Endothelial cell of umbilical vein (primary cell): ENCODE measurements at regions not wholly inside any gene's neighbourhood (a gene's known extent, or its start where the extent isn't known, plus 50 kb on each side); places are given as distances from the start of the nearest gene placed in this dataset.

ENCODE experiments used
- BruUV-seq: library from RNA; stranded (reverse); fragments of 400-500 nt; replicated peaks from 2 replicates; lab custom pipeline; 2021; lab: Mats Ljungman, UMichigan
- CTCF ChIA-PET: fragments of 300-600, 350-600 bp; sonication (Branson Sonifier 250); formaldehyde crosslinking; loops from one replicate; lab custom pipeline; 2021; ENCODE audit warnings: antibody characterized with exemption, inconsistent platforms; lab: Charles Lee
- POLR2A ChIA-PET: fragments of 300-600, 350-600 bp; sonication (Branson Sonifier 250); formaldehyde crosslinking; loops from one replicate; lab custom pipeline; 2021; ENCODE audit warnings: antibody characterized with exemption, inconsistent platforms; lab: Charles Lee
- DNase-seq: peaks from one replicate; pipeline ENCODE4 v3.0.0-alpha.2; 2011; ENCODE audit warnings: low read depth, low spot score
- FAIRE-seq: peaks from 2 replicates; lab custom pipeline; 2011; peaks lifted over from hg19 to GRCh38; lab: Jason Lieb, UNC
- H2AFZ ChIP-seq: 2 replicates; pipeline ENCODE4 v1.6.0; 2012; ENCODE audit warnings: low read depth, low read length, control low read depth, inconsistent platforms
- H3K27ac ChIP-seq: 2 replicates; pipeline ENCODE4 v1.5.1; 2011; ENCODE audit warnings: low read depth, mild to moderate bottlenecking, control low read depth, low read length, moderate library complexity; ENCODE audit not compliant: insufficient read depth
- H3K27me3 ChIP-seq, 2 experiments: 2 replicates each; pipeline versions ENCODE4 v1.6.0 to v1.6.1; 2011; ENCODE audit warnings: low read length in 2 of 2, mixed read lengths in 1 of 2; ENCODE audit not compliant: control insufficient read depth in 2 of 2, insufficient read depth in 2 of 2
- H3K36me3 ChIP-seq, 2 experiments: 2 replicates in 1 of 2; 3 replicates in 1 of 2; pipeline ENCODE4 v1.5.1; 2011; ENCODE audit warnings: low read length in 2 of 2, mild to moderate bottlenecking in 1 of 2, moderate library complexity in 1 of 2; ENCODE audit not compliant: control insufficient read depth in 2 of 2, insufficient read depth in 2 of 2; ENCODE audit errors: extremely low read depth in 1 of 2
- H3K4me1 ChIP-seq: 3 replicates; pipeline ENCODE4 v1.5.1; 2011; ENCODE audit warnings: mild to moderate bottlenecking, low read length; ENCODE audit not compliant: control insufficient read depth, insufficient read depth; ENCODE audit errors: extremely low read depth
- H3K4me2 ChIP-seq: 2 replicates; pipeline ENCODE4 v1.6.1; 2011; ENCODE audit warnings: low read length, control low read depth, mixed read lengths; ENCODE audit not compliant: insufficient read depth
- H3K4me3 ChIP-seq, 3 experiments: fragments of 200-600 bp in 1 of 3; sonication (generic), shearing (Covaris generic) in 1 of 3; replicated peaks in 1 of 3; 2 replicates each; pipeline ENCODE4 v1.5.1; 2011 to 2016; ENCODE audit warnings: control low read depth in 3 of 3, low read length in 3 of 3, mild to moderate bottlenecking in 2 of 3, inconsistent platforms in 1 of 3, low read depth in 1 of 3, moderate library complexity in 1 of 3; ENCODE audit not compliant: insufficient read depth in 1 of 3
- H3K79me2 ChIP-seq: 2 replicates; pipeline ENCODE4 v1.6.0; 2012; ENCODE audit warnings: low read length, inconsistent platforms; ENCODE audit not compliant: control insufficient read depth, insufficient read depth
- H3K9ac ChIP-seq: replicated peaks from 2 replicates; pipeline ENCODE3; 2011; ENCODE audit warnings: low read length, control low read depth; ENCODE audit not compliant: insufficient read depth; ENCODE audit errors: extremely low read depth
- H3K9me1 ChIP-seq: replicated peaks from 3 replicates; pipeline ENCODE4 v1.6.0; 2011; ENCODE audit warnings: mild to moderate bottlenecking, low read length; ENCODE audit not compliant: control insufficient read depth, insufficient read depth; ENCODE audit errors: extremely low read depth
- H3K9me3 ChIP-seq: replicated peaks from 2 replicates; pipeline ENCODE4 v1.5.1; 2012; ENCODE audit warnings: low read length, inconsistent platforms; ENCODE audit not compliant: control insufficient read depth, insufficient read depth
- H4K20me1 ChIP-seq: replicated peaks from 2 replicates; pipeline ENCODE3; 2011; ENCODE audit warnings: mild to moderate bottlenecking, low read length; ENCODE audit not compliant: control insufficient read depth, insufficient read depth; ENCODE audit errors: extremely low read depth
- EZH2 ChIP-seq: IDR thresholded peaks from 2 replicates; pipeline ENCODE4 v1.6.1; 2012; ENCODE audit warnings: borderline replicate concordance, low read depth, mild to moderate bottlenecking, moderate library complexity, low read length, inconsistent platforms; ENCODE audit not compliant: severe bottlenecking
- FOS ChIP-seq: IDR thresholded peaks from 2 replicates; pipeline ENCODE4 v1.6.1; 2011; ENCODE audit warnings: mild to moderate bottlenecking, low read length, moderate library complexity, borderline replicate concordance; ENCODE audit not compliant: insufficient read depth
- GATA2 ChIP-seq: IDR thresholded peaks from 2 replicates; pipeline ENCODE4 v1.7.0; 2011; ENCODE audit warnings: low read depth, mild to moderate bottlenecking, moderate library complexity, mixed read lengths, low read length; ENCODE audit not compliant: insufficient read length, insufficient read depth
- JUN ChIP-seq: IDR thresholded peaks from 2 replicates; pipeline ENCODE4 v1.6.1; 2011; ENCODE audit warnings: borderline replicate concordance, low read depth; ENCODE audit not compliant: insufficient read length, insufficient read depth
- MYC ChIP-seq: IDR thresholded peaks from one replicate; pipeline ENCODE4 v1.6.1; 2011; ENCODE audit warnings: mild to moderate bottlenecking, low read depth, low read length
- POLR2A ChIP-seq: IDR thresholded peaks from 2 replicates; pipeline ENCODE4 v1.6.1; 2012; ENCODE audit warnings: low read depth, mild to moderate bottlenecking, control low read depth, low read length
- POLR2AphosphoS5 ChIP-seq: IDR thresholded peaks from 2 replicates; pipeline ENCODE4 v1.6.1; 2012; ENCODE audit warnings: low read depth, mild to moderate bottlenecking, control low read depth, low read length, moderate library complexity; ENCODE audit not compliant: insufficient read depth
- dilution Hi-C: fragments of 300-500 bp; cut with MboI; formaldehyde crosslinking; loops from one replicate; pipeline ENCODE4 v1.15.0; 2019; ENCODE audit warnings: low sequenced_read_pairs; ENCODE audit not compliant: extremely low pct_ligation_motif_present
- intact Hi-C: fragments of 100-400 bp; cut with micrococcal nuclease; formaldehyde crosslinking; loops from one replicate; pipeline ENCODE4 v1.10.0; 2022
- TF ChIP-seq, protein P1 (sequence below), 2 donors: IDR thresholded peaks; 1 replicate in 1 of 2; 2 replicates in 1 of 2; pipeline ENCODE4 v1.5.1; 2011; ENCODE audit warnings: low read length in 2 of 2, mild to moderate bottlenecking in 2 of 2, moderate library complexity in 2 of 2, control low read depth in 1 of 2, inconsistent platforms in 1 of 2, low read depth in 1 of 2; ENCODE audit not compliant: insufficient read depth in 1 of 2; ENCODE audit errors: extremely low read depth in 1 of 2
- TF ChIP-seq, protein P2 (sequence below): IDR thresholded peaks from 2 replicates; pipeline ENCODE4 v1.6.1; 2011; ENCODE audit not compliant: insufficient read depth, insufficient read length

DNA sequence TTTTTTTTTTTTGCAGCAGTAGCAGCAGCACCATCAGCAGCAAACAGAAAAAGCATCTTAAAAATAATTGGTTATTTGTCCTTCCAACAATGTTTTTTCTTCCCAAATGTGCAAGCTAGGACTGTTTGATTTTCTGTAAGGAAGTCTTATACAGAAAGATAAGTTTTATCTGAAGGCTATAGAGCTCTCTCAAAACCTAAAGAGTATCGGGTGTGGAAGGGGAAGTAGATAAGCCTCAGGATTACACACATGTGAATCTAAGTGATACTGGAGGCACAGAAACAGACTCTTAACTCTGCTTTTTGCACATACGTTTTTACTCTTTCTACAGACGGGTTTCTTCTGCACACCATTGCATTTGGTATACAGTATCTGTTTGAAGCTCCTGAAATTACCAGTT, 184.4 kb upstream of the FTMT start:
- no peaks in the 10 kb centered on the region for H3K9me3 ChIP-seq
- intact Hi-C loops = no loop called here
- no peak overlapping the region for H3K4me3 ChIP-seq
- ChIA-PET CTCF (interaction anchor here (1.0 kb wide), 1 partner anchor 8 kb away, joined by 3 read pairs; no protein-coding TSS in a partner anchor), POLR2A (no interaction called here)
- no peaks in the 10 kb centered on the region for H4K20me1 ChIP-seq
- no peak for DNase-seq
- TF ChIP-seq MYC (no peak), GATA2 (no peak), JUN (no peak), POLR2A (no peak), FOS (no peak), POLR2AphosphoS5 (no peak), EZH2 (no peak)
- TF ChIP-seq, protein P1, sequence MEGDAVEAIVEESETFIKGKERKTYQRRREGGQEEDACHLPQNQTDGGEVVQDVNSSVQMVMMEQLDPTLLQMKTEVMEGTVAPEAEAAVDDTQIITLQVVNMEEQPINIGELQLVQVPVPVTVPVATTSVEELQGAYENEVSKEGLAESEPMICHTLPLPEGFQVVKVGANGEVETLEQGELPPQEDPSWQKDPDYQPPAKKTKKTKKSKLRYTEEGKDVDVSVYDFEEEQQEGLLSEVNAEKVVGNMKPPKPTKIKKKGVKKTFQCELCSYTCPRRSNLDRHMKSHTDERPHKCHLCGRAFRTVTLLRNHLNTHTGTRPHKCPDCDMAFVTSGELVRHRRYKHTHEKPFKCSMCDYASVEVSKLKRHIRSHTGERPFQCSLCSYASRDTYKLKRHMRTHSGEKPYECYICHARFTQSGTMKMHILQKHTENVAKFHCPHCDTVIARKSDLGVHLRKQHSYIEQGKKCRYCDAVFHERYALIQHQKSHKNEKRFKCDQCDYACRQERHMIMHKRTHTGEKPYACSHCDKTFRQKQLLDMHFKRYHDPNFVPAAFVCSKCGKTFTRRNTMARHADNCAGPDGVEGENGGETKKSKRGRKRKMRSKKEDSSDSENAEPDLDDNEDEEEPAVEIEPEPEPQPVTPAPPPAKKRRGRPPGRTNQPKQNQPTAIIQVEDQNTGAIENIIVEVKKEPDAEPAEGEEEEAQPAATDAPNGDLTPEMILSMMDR (IDR thresholded peaks at IDR 0.05; ENCODE audit: extremely low read depth in 1 of 2, insufficient read depth in 1 of 2, low read depth in 1 of 2, low read length in 2 of 2) = no peak
- TF ChIP-seq, protein P2, sequence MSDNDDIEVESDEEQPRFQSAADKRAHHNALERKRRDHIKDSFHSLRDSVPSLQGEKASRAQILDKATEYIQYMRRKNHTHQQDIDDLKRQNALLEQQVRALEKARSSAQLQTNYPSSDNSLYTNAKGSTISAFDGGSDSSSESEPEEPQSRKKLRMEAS = no peak
- H3K27me3 ChIP-seq = no peaks in the 10 kb centered on the region
- H2AFZ ChIP-seq = no peak overlapping the region
- H3K9ac ChIP-seq = no peak overlapping the region
- no peaks in the 10 kb centered on the region for H3K4me1 ChIP-seq
- no peaks in the 10 kb centered on the region for H3K79me2 ChIP-seq
- dilution Hi-C loops = no loop called here
- H3K9me1 ChIP-seq = no peaks in the 10 kb centered on the region
- no peak overlapping the region for H3K4me2 ChIP-seq
- no peaks in the 10 kb centered on the region for H3K36me3 ChIP-seq
- no peak for FAIRE-seq
- BruUV-seq = no TSS peak
- H3K27ac ChIP-seq = no peak overlapping the region
